SIG-M5 (cell line): ENCODE measurements at regions not wholly inside any gene's neighbourhood (a gene's known extent, or its start where the extent isn't known, plus 50 kb on each side); places are given as distances from the start of the nearest gene placed in this dataset.
"Not testable (repeated sequence)": the region's sequence is repeated elsewhere in the genome, so short reads cannot be mapped to it uniquely, and the experiment has no call there.

Experiments used
- DNase-seq: peaks from one replicate; lab custom pipeline; 2025; lab: John Stamatoyannopoulos, UW

DNA sequence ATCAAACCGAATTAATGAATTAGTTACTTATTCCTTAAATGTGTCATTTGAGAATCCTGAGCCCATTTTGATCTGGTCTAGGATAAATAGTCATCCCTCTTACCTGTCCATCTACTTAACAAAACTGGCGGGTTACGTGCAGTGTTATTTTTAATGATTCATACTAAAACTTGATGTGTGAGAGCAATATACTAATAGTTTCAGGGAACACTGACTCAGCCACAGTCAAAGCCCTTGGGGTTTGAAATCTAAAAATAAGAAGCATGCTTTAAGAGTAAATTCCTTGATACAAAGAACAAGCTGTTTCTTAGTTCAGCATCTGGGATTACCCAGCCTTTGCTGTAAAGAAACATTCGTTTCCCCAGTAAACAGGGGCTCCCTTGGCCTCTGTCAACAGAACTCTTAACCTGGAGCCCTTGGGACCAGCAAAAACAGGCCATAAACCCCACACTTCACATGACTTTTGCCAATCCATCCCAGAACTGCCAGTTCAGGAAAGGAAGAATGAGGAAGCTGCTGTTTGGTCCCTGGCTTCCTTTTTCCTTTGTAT lies 370.6 kb upstream of the IGFBP3 start:
- DNase-seq: no peak

DNA sequence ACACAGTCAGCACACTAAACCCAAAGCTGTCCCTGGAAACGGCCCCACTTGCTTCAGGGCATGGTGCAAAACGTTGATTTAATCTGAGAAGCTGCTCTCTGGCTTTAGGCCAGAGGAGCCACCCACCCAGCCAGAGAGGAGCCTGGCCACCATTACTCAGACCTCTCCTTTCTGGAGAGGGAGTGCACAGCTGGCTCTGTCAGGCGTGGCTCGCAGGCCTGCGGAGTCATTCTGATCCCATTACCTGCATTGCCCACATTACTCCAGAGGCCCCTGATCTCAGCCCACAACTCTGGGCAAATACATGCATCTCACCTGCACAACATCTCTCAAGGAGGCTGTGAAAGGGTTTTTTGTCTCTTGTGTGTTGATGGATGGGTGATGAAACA lies 370.0 kb upstream of the IGFBP3 start:
- DNase-seq: no peak

DNA sequence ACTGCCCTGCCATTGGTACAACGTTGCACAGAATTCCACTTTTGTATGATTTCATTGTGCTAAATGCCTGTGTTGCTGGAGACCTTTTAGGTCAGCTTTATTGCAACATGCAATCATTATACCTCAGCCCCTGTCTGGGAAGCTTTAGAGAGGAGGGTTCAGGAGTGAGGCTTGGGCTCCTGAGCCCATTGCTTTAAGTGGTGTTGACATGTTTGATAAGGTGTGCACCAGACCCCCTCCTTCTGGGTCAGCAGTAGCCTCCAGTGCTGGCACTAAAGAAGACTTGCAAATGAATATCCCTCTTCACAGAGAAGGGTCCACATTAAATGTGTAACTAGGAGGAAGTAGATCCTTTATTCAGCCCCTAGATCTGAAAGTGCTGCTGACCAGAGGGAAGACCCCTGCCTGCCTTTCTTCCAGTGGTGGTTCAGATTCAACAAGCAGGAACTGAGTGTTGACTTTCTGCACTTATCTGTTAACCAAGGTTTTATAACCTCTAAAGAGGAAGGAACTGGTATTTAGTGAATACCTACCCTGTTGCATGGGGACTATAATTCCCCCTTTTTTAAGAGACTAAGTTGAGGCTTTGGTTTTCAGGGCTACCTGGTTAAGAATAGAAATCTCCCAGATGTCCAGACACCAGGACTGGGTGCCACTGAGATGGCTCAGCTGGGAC lies 369.4 kb upstream of the IGFBP3 start:
- no peak for DNase-seq

- DNase-seq: no peak
These were observed 367.8 kb upstream of the IGFBP3 start for GRCh38 chr7:46288861-46289260.

DNA sequence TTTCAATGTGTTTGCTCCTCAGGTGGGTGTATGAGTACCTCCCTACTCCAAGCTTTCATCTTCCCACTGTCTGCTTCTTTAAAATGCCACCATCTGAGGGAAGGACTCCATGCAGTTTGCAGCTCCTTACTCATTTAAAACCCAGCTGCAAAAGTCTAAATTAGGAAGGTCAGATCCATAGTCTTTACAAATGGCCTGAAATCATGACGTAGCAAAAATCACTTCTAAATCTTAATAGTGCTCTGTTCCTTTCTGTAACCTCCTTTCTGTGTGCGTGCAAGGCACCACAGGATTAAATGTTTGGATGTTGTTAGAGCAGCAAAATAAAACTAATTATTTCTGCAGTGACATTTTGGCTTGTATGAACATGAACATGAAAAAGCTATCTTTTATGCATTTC lies 366.9 kb upstream of the IGFBP3 start:
- DNase-seq: no peak

- DNase-seq: no peak
These were observed 365.9 kb upstream of the IGFBP3 start for GRCh38 chr7:46286957-46287356.

- DNase-seq: no peak
These were observed 365.3 kb upstream of the IGFBP3 start for GRCh38 chr7:46286356-46286755.

DNA sequence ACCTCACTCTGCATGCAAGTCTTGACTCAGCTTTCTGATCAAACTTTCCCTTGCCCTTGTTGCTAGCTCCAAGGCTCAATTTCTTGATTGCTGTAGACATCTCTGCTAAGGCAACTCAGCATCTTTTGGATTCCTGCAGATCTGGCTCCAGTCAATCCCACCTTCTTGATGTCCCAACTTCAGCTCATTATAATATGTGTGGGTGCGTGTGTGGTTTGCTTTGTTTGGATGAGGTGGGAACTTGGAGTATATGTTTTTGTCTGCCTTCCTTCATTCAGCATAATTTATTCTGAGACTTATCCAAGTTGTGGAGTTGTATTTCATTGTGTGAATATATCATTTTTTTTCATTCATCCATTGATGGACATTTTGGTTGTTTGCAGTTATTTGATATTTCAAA lies 364.8 kb upstream of the IGFBP3 start:
- no peak for DNase-seq

- no peak for DNase-seq
These were observed 362.8 kb upstream of the IGFBP3 start for GRCh38 chr7:46283852-46284251.

GRCh38 chr7:46282155-46282554 lies 361.1 kb upstream of the IGFBP3 start:
- DNase-seq: no peak

GRCh38 chr7:46281071-46281470 lies 360.0 kb upstream of the IGFBP3 start:
- DNase-seq: no peak

DNA sequence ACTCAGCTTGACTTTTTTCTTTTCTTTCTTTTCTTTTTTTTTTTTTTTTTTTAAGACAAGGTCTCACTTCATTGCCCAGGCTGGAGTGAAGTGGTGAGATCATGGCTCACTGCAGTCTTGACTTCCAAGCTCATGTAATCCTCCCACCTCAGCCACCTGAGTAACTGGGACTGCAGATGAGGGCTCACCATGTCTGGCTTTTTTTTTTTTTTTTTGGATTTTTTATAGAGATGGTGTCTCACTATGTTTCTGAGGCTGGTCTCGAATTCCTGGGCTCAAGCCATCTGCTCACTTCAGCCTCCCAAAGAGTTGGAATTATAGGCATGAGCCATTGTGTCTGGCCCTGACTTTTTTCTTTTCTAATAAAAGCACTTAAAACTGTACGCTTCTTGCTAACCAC lies 358.2 kb upstream of the IGFBP3 start:
- no peak for DNase-seq

DNA sequence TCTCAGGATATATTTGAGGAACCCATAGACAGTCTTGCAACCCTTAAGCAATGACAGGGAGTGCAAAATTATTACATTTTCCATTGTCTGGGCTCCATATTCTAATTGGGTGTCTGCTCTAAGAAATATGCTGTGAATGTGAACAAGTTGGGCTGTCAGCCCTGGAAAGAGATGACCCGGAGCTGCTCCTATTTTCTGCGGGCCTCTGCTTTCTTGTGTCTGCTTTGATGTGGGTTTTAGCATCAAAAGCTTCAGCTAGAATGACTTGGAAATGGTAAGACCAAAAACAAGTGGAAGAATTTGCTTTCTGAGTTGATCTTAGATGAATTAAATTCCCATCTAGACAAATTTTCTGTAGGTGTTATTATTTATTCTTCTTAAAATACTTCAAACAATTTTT lies 343.6 kb upstream of the IGFBP3 start:
- no peak for DNase-seq

DNA sequence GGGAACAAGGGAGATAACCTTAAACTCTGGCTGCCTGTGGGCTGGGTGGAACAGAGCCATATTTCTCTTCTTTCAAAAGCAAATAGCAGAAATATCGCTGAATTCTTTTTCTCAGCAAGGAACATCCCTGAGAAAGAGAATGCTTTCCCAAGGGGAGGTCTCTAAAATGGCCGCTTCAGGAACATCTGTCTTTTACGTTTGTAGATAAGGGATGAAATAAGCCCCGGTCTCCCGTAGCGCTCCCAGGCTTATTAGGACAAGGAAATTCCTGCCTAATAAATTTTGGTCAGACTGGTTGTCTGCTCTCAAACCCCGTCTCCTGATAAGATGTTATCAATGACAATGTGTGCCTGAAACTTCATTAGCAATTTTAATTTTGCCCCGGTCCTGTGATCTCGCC lies 340.6 kb upstream of the IGFBP3 start:
- DNase-seq: not testable (repeated sequence)

GRCh38 chr7:46259947-46260346 lies 338.9 kb upstream of the IGFBP3 start:
- DNase-seq: no peak

DNA sequence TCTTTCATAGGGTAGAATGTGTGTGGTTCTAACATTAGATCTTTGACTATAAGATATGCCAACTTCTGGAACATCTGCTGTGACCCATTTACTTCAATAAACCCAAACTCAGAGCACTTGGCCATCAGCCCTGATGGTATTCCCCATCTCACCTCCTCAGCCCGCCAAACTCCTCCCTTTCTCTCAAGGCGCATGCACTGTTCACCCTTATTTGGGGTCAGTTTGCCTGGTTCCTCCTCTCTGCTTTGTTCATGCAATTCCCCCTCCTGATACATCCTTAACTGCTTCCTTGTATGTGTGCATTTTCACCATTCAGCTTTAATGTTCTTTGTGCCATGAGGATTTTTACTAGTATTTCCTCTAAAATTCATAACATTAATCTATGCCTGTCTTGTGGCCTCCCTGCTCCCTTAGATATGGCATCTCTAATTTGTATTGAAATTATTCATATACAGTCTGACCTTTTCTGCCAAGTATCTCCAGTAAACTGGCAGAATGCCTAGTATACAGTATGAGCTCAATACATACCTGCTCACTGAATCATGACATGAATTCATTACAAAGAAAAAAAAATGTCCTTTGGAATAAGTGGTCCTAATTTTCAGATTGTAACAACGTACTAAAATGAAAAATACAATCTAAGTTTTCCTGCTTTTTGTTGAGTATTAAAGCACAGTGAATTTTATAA lies 336.8 kb upstream of the IGFBP3 start:
- DNase-seq: no peak

DNA sequence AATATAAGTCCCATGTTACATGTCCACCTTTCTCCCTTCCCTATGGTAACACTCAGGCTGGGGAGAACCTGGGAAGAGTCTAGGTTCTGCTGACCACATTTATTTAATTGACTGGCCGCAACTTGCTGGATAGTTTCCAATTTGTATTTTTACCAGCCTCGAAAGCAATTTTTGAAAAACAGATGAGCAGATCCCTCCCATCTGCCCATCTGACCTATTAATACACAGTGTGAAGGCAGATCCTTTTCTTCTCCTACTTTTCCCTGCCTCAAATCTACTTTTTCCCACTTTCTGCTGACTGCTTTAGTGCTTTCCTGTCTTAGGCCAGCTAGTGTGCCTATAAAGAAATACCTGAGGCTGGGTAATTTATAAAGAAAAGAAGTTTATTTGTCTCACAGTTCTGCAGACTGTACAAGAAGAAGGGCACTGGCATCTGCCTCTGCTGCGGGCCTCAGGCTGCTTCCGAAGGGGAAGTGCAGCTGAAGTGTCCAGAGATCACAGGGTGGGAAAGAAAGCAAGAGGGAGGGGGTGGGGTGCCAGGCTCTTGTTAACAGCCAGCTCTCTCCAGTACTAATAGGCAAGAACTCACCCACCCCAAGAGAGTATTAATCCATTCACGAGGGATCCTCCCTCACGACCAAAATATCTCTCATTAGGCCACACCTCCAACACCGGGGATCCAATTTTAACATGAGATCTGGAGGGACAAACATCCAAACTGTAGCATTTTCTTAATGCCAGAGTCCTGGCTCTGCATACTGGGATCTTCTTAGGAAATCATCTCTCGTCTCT lies 336.0 kb upstream of the IGFBP3 start:
- no peak for DNase-seq

DNA sequence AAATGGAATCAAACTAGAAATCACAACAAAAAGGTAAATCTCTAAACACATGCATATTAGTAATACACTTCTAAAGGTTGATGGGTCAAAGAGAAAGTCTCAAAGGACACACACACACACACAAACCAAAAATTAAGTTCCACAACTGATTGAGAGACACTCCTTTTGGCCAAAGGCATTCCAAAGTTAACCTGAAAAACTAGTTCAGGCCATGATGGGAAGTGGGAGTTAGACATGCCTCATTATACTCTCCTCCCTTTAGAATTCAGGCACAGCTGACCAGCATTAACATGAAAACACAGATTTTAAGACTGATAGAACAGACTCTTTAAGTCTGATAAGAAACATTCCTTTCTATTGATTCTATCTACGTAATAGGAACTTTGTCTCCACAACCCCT lies 332.4 kb upstream of the IGFBP3 start:
- no peak for DNase-seq

DNA sequence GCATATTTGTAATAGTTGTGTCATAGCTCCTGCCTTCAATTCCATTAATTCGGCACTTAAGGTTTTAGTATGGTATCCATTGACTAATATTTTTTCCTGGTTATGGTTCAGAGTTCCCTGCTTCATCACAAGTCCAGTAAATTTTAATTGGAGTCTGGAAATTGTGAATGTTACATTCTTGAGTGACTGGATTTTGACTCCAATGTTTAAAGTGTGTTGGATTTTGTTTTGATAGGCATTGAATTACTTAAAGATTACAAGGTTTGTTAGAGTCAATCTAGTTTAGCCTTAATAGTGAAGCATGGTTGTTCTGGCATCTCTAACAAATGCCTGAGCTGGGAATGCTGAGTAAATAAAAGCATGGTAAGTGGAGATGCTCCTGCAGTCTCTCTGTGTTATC lies 326.6 kb upstream of the IGFBP3 start:
- DNase-seq: no peak

DNA sequence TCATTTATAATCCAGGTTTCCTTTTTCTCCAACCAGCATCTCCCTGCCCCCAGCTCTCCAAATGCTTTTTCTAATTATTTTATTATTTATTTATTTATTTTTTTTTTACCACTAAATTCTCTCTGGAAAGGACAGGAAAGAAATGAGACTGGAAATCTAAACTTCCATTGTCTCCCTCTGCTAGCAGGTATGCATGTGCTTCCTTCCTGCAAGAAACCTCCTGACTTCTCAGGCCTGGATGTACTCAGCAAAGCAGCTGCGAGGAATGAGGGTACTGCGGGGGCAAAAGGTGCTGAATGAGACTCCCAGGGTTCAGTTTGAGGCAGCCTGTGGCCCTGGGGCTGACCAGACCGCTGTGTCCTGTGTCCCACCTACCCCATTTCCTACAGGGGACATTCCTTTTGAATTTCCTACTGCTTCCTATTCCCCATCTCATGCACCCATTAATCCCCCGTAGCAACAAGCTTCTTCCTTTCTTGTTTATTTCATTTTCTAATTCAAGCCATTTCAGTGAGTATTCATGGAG lies 324.6 kb upstream of the IGFBP3 start:
- no peak for DNase-seq

- no peak for DNase-seq
These were observed 323.7 kb upstream of the IGFBP3 start for GRCh38 chr7:46244757-46245156.

DNA sequence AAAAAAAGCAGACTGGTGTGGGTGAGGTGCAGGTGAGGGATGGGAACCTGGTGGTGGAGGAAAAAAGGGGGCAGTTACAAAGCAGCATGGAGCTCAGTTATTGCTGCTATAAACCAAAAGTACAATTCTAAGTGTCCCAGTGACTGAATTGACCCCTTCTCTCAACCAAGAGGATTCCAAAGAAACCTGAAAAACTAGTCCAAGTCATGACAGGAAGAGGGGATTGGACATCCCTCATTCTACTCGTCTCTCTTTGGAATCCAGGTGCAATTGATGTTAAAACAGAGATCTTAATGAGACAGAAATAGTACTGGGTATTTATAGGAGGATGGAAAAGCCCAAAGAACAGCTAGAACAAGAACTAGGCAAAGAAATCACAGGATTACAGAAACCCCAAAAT lies 322.3 kb upstream of the IGFBP3 start:
- DNase-seq: no peak

- no peak for DNase-seq
These were observed 318.8 kb upstream of the IGFBP3 start for GRCh38 chr7:46239846-46240245.
